HG03457 (cell line): ENCODE measurements at regions not wholly inside any gene's neighbourhood (a gene's known extent, or its start where the extent isn't known, plus 50 kb on each side); places are given as distances from the start of the nearest gene placed in this dataset.

ENCODE experiments used
- ATAC-seq: cut with Tn5 transposase; IDR thresholded peaks from one replicate; pipeline ENCODE4 v1.9.1; 2021; ENCODE audit warnings: moderate number of reproducible peaks; ENCODE audit not compliant: unreplicated experiment

DNA sequence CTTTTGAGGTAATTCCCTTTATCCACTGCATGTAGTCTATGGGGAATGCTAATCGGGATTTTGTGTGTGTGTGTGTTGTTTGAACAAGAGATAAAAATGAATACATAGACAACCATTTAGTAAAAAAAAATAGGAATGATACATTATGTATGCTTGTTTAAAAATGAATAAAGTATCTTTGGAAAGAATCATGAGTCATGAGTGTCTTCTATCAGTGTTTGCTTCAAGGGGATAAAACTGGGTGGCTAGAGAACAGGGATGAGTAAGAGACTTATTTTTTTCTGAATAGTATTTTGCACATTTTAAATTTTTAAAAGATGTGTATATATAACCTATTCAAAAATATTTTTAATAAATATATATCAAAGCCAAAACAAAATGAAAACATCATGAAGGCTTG lies 839.4 kb upstream of the ADGRL4 start:
- ATAC-seq: no peak

DNA sequence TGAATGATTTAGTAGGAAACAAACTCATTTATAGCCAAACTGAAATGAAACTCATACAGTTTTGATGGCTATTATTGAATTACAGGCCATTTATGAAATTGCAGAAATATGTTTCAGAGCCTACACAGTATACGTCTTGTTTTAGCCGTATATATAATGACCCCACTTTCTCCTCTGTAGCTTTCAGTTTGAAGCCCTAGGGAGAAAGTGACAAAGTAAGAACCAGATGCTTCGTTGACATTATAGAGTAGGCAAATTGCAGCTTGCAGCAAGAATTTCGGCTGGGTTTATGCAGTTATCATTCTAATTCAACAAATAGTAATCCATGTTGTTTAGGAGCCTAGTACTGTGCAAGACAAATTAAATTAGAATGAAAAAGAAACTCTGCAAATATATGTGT lies 836.3 kb upstream of the ADGRL4 start:
- no peak for ATAC-seq

DNA sequence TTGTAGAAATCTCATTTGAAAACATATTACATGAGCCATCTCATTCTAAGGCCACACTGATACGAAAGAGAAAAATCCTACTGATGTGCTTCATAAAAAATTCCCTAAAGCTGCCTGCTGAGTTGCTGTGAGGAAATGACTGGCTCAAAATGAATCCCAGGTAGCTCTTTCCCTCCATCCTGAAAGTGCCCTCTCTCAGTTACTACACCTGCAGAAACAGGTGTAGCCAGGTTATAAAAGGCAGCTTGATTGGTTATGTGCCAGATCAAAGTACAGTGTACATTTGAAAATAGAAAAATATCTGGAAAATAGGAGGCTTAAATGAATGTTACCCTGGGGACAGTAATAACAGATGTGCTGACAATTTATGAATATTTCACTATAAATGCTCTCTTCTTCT lies 833.4 kb upstream of the ADGRL4 start:
- ATAC-seq: no peak

DNA sequence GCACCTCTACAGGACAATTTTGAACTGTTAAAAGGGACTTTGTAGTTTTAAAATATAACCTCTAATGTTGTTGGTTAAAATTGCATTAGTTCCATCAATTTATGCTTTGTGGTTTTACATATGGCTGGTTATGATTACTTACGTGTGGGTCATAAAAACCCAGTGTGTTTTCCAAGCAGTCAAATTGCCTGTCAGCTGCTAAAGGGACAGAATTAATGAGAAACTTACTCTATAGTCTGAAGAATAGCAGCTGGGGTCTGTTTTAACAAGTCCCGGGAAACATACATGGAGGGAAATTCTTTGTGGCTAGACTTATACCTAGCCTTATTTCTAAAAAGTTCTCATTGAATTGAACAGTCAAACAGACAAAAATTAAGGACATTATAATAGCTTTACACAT lies 820.9 kb upstream of the ADGRL4 start:
- ATAC-seq: no peak

DNA sequence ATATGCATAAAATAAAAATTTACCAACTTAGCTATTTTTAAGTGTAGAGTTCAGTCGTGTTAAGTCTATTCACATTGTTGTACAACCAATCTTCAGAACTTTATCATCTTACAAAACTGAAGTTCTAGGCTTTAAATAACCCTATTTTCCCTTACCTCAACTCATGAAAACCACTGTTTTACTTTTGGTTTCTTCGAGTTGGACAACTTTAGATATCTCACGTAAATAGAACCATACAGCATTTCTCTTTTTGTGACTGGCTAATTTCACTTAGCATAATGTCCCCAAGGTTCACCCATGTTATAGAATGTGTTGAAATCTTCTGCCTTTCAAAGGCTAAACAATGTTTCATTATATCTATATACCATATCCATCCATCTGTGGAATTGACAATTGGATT lies 819.0 kb upstream of the ADGRL4 start:
- ATAC-seq: no peak

GRCh38 chr1:79822053-79822452 lies 815.5 kb upstream of the ADGRL4 start:
- no peak for ATAC-seq

GRCh38 chr1:79819140-79819539 lies 812.6 kb upstream of the ADGRL4 start:
- ATAC-seq: no peak

DNA sequence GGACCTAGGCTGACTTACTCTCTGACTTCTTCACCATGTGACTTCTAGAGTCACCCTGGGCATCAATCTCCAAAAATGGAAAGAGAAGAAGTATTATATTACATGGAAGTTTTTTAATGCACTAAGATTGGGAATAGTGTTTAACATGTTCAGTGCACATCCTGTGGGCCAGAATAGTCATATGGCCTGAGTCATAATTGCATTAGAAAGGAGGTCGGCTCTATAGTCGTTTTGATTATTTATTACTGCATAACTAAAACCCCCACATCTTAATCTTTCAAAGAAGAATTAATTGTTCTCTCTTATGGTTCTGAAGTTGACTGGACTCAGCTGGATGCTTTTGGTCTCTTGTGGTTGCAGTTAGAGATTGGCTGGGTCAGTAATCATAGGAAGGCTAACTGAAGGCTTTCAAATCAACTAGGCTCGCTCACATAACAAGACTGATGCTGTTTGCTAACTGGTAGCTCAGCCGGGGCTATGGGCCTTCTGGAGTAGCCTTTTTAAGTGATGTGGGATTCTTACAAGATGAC lies 810.6 kb upstream of the ADGRL4 start:
- ATAC-seq: no peak

GRCh38 chr1:79815115-79815514 lies 808.6 kb upstream of the ADGRL4 start:
- ATAC-seq: no peak

DNA sequence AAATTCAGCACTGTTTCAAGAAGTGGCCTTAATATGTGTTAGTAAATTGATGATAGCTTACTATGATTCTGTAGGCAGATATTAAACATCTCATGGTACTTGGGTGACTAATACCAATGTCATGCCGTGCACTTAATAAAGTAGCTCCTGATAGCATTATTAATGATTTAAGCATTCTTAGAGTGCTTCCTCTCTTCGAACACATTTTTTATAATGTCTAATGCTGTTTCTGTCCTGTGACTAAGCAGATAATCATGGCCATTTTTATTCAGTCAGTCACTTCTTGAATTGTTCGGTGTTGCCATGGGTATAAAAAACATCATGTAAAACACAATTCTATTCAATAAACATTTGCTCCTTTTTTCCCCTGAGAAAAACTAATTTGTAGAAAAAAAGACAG lies 804.6 kb upstream of the ADGRL4 start:
- no peak for ATAC-seq

- ATAC-seq: no peak
These were observed 802.4 kb upstream of the ADGRL4 start for GRCh38 chr1:79808816-79809475.

DNA sequence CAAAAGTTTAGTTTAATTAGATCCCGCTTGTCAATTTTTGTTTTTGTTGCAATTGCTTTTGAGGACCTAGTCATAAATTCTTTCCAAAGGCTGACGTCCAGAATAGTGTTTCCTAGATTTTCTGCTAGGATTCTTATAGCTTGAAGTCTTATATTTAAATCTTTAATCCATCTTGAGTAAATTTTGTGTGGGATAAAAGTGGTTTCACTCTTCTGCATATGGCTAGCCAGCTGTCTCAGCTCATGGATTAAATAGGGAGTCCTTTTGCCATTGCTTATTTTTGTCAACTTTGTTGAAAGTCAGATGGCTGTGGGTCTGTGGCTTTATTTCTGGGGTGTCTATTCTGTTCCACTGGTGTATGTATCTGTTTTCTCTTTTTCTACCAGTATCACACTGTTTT lies 801.3 kb upstream of the ADGRL4 start:
- no peak for ATAC-seq

DNA sequence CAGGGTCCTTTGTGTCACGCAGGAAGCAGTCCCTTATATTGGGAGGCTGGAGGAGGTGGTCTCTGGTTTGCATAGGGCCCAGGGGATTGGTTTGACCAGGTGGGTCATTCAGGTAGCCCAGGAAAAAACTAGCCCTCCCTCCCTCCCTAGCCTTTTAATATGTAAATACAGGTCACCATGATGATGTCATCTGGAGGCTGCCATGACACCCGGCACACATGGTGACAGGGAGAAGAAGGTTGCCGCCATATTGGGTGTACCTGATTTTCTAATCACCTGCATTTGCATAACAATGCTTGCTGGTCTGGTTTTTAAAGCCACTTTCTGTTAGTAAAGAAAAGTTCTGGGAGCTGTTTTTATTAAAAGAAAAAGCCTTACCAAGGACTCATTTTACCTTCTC lies 791.0 kb upstream of the ADGRL4 start:
- ATAC-seq: no peak

GRCh38 chr1:79796434-79796833 lies 789.9 kb upstream of the ADGRL4 start:
- ATAC-seq: no peak

DNA sequence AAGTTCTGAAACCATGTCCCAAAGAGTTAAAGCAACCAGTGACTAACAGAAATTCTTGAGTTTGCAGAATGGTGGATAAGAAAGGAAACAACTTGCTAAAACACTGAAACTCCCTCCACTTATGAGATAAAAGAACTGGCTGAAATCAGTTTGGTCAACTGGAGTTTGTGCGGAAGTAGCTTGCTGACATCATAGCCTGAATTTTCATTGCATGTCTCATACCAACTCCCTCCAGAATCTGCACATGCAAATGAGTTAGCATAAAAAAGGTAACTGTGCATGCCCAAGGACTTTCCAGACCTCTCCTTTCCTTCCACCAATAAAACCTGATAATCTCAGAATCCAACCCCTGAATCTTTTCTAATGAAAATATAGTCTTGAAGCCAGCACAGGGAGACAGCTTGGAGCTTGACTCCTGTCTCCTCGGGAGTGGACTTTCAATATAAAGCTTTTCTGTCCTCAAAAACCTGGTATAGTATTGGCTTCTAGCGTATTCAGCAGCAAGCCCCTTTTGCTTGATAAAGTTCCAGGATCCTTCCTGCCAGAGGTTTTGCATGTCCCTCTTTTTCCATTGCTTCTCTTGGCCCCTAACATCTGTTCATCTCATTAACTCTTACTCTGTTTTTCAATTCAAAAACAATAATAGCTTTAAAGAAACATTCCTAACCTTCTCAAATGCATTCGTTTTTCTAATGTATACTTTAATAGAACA lies 785.8 kb upstream of the ADGRL4 start:
- ATAC-seq: no peak

DNA sequence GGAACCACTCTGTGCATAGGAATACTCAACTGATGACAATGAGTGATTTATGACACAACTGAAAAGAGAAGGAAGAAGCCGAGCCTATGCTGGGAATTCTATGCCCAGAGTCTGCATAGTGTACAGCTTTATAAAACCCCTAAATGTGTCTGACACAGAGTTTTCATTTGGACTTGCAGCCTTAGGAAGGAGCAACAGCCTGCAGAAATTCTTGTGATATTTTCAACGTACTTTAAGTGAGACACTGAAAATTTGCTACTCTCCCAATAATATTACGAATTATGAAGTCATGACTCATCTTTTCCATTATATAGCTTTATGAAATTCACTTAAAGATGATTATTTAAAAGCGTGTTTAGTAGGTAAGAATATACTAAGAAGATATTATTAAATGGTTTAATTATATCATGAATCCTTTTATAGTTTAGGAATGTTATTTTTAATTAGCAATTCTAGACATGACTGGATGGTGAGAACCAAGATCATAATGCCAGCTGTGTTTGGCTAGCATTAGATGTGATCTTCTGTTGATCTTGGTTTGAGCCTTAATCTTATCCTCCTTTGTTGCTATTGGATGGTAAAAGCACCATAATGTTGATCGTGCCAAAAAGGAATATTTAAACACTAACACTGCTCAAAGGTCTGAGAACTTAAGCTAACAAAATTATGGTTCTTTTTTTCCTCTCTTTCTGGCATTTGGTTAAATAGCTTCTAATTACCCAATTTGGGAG lies 785.1 kb upstream of the ADGRL4 start:
- no peak for ATAC-seq

- ATAC-seq: no peak
These were observed 784.4 kb upstream of the ADGRL4 start for GRCh38 chr1:79790950-79791349.

DNA sequence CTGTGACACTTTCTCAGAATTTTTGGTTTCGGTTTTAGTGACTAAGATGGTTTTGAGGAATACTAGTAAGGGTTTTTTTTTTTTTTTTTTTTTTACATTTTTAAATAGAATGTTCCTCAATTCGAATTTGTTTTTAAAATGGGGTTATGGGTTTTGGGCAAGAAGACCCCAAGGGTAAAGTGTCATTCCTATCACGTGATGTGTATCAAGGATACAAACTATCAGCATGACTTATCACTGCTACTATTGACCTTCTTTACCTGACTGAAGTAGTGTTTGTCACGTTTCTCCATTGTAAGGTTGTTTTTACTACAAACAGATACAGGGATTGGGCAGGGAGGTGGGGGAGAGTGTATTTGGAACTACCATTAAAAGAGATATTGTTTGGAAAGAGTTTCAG lies 781.1 kb upstream of the ADGRL4 start:
- no peak for ATAC-seq

DNA sequence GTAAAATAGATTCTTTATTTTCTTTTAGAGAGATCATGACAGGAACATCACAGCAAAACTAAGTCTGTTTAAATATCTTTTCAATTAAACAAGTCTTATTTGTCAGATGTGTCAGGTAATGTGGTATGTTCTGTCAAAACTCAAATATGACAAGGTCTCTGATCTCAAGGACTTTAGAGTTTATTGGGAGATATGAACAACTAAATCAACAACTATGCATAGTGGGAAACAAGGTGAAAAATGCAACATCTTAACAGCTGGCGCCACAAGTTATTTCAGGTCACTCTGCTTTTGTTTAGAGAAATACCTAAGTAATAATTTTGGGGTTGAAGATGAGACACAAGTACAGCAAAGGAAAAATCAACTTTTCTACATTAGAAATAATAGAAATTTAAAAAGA lies 779.4 kb upstream of the ADGRL4 start:
- ATAC-seq: no peak

GRCh38 chr1:79785561-79785960 lies 779.0 kb upstream of the ADGRL4 start:
- no peak for ATAC-seq

DNA sequence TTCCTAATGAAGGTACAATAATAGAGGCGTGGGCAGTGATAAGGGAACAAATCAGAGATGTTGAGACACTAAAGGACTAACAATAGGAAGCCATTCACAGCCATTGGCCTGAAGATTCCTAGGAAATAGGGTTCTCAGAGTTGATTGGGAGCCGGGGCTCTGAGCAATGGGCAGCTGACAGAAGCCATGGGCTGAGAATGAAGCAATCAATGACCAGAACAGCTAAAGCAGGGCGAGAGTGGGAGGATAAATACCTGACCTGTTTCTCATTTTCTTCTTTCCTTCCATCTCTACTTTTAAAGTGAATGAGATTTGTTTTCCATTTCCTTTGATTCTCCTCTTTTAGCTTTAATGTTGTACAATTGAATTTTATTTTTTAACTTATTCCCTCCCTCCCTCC lies 774.7 kb upstream of the ADGRL4 start:
- no peak for ATAC-seq
